ENCODE measurements at regions not wholly inside any gene's neighbourhood (a gene's known extent, or its start where the extent isn't known, plus 50 kb on each side); places are given as distances from the start of the nearest gene placed in this dataset.

- Histone ChIP-seq H3K9ac (replicated peaks; ENCODE audit: extremely low read depth, insufficient read depth, low read length) (no peak overlapping the region), H2AFZ (ENCODE audit: low read depth, low read length) (no peak overlapping the region), H3K4me3 (replicated peaks in 1 of 3; ENCODE audit: insufficient read depth in 1 of 3, low read depth in 1 of 3, low read length in 3 of 3) (no peak overlapping the region), H4K20me1 (replicated peaks; ENCODE audit: control insufficient read depth, extremely low read depth, insufficient read depth, low read length) (no peaks in the 10 kb centered on the region), H3K36me3 (ENCODE audit: control insufficient read depth in 2 of 2, extremely low read depth in 1 of 2, insufficient read depth in 2 of 2, low read length in 2 of 2) (no peaks in the 10 kb centered on the region), H3K79me2 (ENCODE audit: control insufficient read depth, insufficient read depth, low read length) (no peaks in the 10 kb centered on the region), H3K27ac (ENCODE audit: insufficient read depth, low read depth, low read length) (no peak overlapping the region), H3K9me3 (replicated peaks; ENCODE audit: control insufficient read depth, insufficient read depth, low read length) (no peaks in the 10 kb centered on the region), H3K9me1 (replicated peaks; ENCODE audit: control insufficient read depth, extremely low read depth, insufficient read depth, low read length) (no peaks in the 10 kb centered on the region), H3K4me2 (ENCODE audit: insufficient read depth, low read length) (no peak overlapping the region), H3K27me3 (ENCODE audit: control insufficient read depth in 2 of 2, insufficient read depth in 2 of 2, low read length in 2 of 2) (no peaks in the 10 kb centered on the region), H3K4me1 (ENCODE audit: control insufficient read depth, extremely low read depth, insufficient read depth, low read length) (no peaks in the 10 kb centered on the region)
- CTCF ChIA-PET, result no interaction called here
- dilution Hi-C loops (cut with MboI; ENCODE audit: extremely low pct_ligation_motif_present, low sequenced_read_pairs) (no loop called here), intact Hi-C loops (cut with micrococcal nuclease) (no loop called here)
- DNase-seq (ENCODE audit: low read depth, low spot score) (no peak), FAIRE-seq (no peak)
- TF ChIP-seq MAX (IDR thresholded peaks at IDR 0.05; ENCODE audit: insufficient read depth, insufficient read length) (no peak), EZH2 (IDR thresholded peaks at IDR 0.05; ENCODE audit: borderline replicate concordance, low read depth, low read length, severe bottlenecking) (no peak), JUN (IDR thresholded peaks at IDR 0.05; ENCODE audit: borderline replicate concordance, insufficient read depth, insufficient read length, low read depth) (no peak), POLR2AphosphoS5 (IDR thresholded peaks at IDR 0.05; ENCODE audit: insufficient read depth, low read depth, low read length) (no peak), MYC (IDR thresholded peaks at IDR 0.05; ENCODE audit: low read depth, low read length) (no peak), POLR2A (IDR thresholded peaks at IDR 0.05; ENCODE audit: low read depth, low read length) (no peak), GATA2 (IDR thresholded peaks at IDR 0.05; ENCODE audit: insufficient read depth, insufficient read length, low read depth, low read length) (no peak), FOS (IDR thresholded peaks at IDR 0.05; ENCODE audit: borderline replicate concordance, insufficient read depth, low read length) (no peak)
- TF ChIP-seq, protein P1, sequence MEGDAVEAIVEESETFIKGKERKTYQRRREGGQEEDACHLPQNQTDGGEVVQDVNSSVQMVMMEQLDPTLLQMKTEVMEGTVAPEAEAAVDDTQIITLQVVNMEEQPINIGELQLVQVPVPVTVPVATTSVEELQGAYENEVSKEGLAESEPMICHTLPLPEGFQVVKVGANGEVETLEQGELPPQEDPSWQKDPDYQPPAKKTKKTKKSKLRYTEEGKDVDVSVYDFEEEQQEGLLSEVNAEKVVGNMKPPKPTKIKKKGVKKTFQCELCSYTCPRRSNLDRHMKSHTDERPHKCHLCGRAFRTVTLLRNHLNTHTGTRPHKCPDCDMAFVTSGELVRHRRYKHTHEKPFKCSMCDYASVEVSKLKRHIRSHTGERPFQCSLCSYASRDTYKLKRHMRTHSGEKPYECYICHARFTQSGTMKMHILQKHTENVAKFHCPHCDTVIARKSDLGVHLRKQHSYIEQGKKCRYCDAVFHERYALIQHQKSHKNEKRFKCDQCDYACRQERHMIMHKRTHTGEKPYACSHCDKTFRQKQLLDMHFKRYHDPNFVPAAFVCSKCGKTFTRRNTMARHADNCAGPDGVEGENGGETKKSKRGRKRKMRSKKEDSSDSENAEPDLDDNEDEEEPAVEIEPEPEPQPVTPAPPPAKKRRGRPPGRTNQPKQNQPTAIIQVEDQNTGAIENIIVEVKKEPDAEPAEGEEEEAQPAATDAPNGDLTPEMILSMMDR (IDR thresholded peaks at IDR 0.05; ENCODE audit: extremely low read depth in 1 of 2, insufficient read depth in 1 of 2, low read depth in 1 of 2, low read length in 2 of 2), result no peak
- POLR2A ChIA-PET, result no interaction called here
- no TSS peak for BruUV-seq (replicated peaks)
Measured at GRCh38 chr14:71354801-71355200, 447.5 kb downstream of the PCNX1 start.
